ENCODE measurements at regions not wholly inside any gene's neighbourhood (a gene's known extent, or its start where the extent isn't known, plus 50 kb on each side); places are given as distances from the start of the nearest gene placed in this dataset.
A peak's percentile ranks its signal among the peaks of the same experiment; 100 is the strongest.

DNA sequence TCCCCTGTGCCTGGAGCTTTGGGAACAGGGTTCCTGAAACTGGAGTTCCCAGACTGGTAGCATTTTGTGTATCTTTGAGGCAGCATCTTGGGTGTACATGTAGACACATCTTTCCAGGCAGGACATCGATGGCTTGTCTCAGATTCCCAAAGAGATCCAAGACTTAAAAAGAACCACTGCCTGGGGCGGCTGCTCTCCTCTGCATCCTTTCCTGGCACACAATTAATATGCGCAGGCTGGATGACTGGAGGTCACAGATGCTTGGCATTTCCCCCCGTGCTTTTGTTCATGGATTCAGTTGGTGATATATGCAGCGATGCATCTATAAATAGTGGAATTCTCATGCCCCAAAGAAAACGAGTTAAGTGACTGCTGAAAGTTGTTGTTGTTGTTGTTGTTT lies 80.5 kb downstream of the CLDN34 start:
- DNase-seq: no peak

DNA sequence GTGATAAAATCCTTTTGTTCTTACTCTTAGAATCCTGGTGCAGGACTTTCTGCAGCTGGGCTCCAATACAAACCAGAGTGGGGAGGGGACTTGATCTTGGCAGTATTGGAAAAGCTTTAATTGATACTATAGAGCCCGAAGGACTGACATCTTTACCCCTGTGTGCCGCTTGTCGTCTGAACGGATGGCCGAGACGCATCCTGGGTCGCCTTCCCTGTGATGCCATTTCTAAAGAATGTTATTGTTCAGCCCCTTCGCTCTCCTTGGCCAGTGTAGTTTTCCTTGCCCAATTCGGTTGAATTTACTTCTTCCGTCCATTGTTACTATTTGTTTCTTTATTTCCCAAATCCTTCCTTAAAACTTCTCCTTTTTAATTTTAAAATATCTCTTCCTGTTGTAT lies 80.9 kb downstream of the CLDN34 start:
- no peak for DNase-seq

DNA sequence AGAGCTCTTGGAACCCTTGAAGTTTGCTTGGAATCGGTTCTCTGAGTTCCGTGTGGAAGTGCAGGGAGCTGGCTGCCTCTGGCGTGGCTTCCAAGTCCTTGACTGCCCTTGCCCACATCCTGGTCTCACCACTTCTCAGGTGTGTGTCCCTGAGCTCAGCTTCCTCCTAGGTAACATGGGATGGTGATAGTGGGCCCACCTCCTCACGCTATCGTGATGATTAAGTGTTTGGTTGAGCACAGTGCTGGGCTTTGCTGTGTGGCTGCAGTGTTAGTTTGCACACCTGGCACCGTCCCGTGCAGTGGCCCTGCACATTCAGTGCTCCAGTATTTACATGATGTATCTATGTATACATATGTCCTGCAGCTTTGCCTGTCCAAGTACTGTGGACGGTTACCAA lies 81.5 kb downstream of the CLDN34 start:
- peak in 1 of 2 experiments; percentile 8 for DNase-seq

DNA sequence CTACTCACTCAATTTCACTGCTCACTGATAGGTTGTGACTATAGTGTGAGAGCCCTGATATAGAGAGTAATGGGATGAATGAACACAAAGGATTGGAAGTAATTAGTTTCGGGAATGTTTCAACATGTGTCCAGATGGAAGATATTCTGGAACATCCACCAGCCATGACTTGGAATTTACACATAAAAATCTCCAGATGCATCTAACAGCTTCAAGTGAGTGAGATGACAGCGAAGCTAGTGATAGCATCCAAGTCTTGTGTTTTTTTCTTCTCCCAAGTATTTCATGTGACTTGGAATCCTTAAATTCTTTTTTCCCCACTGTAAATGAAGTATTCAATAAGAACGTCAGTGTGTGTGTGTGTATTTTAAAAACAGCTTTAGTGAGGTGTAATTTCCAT lies 82.1 kb downstream of the CLDN34 start:
- DNase-seq: no peak

DNA sequence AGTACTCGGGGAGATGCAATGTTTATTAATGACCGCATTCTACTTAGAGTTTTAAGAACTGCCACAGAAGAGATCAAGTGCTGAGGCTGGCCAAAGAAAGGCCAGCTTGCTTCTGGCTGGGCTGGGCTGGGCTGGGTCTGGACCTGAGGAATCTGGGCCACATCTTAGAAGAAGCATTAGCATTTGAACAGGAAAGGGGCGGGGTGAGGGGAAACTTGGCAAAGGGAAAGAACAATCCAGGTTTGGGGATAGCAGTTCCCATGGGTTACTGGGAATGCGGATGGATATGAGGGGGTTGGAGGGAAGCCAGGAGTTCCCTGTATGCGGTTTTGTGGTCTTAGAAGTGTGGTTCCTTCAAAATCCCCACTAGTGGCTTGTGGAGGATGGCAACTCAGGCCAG lies 83.3 kb downstream of the CLDN34 start:
- no peak for DNase-seq

DNA sequence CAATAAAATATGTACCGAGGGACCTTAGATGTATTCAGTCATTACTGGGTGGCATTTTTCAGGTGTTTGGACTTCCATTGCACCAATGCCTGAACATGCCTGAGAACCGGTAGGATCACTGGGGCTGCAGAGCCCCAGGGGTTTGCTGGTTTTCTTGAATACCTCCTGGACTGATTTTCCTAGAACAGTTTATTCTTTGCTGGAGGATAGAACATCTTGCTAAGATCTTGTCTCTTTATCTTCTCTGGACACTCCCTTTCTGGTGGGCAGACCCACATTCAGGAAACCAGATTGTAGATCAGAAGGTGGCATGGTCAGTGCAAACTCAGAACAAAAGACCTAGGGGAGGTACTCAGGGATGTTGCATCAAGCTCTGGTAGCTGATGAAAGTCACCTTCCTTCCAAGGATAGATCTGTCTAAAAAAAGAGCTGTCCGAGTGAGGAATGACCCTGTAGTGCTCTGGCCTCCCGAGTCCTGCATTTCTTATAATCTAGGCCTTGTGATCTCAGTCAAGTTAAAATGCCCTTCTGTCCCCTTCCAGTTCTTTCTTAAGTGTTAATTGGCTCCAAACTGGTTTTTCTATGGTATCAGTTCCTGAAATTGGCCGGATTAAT lies 84.8 kb downstream of the CLDN34 start:
- DNase-seq: no peak

DNA sequence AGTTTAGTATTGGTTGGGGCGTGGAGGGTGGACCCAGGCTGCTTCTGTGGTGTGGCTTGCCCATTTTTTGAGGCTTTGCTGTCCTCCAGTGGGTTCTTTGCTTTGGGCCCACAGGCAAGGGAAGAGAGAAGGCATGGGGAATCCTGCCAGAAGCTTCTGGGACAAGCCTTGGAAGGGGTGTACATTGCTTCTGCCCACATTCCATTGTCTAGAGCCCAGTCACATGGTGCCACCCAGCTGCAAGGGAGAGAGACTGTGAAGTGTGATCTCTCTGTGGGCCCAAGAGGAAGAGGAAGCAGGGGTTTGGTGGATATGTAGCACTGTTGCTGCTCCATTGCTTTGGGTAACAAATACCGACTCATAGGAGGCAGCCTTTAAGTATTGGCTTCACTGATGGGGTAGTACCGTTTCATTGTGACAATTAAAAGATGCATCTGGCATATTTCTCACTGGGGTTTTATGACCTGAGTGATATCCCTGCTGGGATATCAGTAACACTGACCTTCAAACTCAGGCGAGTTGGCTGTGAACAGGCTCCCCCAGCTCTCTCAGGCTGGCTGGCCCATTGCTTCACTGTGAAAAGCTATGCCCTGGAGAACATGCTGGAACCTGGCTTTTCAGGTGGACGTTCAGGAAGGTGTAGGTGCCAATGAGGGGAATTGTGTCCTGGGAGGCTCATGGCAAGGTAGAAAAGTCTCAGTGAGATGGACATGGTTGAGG lies 85.9 kb downstream of the CLDN34 start:
- no peak for DNase-seq

DNA sequence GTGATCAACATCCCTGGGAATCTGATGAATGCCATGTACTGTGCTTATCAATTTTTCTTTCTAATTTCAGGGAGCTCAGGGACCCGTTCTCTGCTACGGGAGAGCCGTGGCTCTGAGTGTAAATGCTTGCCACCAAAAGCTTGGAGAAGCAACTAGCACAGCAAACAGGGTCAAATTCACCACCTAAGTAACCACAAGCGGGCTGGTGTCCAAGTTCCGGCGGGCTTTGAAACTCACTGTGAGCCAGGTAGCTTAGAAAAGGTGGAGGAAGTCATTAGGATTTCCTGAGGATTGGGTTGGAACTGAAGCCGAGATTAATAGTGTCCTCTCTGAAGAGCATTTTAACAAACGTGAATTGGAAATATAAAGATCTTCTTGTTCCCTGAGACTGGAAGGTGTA lies 87.2 kb downstream of the CLDN34 start:
- no peak for DNase-seq

DNA sequence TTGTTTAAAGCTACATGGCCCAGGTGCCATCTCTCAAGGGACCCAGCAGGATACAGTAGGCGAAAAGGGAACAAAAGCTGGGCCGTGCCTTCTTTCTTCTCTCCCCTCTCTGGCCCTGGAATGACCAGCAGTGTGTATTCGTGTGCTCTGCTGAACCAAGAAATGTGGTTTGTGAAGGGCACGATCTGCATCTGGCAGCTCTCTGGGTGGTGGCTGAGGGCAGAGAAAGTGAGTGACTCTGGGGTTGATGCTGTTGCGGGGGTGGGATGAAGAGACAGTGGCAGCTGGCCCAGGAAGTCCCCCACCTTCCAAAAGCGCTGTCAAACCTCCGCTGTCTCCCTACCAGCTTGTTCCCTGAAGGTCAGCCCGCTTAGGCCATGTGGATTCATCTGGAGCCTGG lies 88.3 kb downstream of the CLDN34 start:
- DNase-seq: no peak

DNA sequence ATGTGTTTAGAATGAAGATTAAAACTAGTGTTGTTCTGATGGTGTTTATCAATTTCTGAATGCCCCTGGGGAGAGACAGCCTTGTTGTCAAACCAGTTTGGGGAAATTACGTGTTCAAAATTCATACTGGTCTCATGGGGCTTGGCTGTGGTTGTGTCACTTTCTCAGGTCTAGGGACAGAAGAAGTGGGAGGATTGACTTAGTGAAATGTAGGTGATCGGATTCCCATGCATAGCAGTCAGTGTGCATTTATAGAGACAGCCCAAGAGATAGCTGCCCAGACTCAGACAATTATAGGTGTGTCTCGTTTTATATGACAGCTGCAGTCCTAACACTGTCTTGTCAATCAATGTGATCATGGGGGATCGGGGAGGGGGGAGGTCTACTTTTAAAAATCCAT lies 94.4 kb upstream of the CLCN4 start:
- no peak for DNase-seq

DNA sequence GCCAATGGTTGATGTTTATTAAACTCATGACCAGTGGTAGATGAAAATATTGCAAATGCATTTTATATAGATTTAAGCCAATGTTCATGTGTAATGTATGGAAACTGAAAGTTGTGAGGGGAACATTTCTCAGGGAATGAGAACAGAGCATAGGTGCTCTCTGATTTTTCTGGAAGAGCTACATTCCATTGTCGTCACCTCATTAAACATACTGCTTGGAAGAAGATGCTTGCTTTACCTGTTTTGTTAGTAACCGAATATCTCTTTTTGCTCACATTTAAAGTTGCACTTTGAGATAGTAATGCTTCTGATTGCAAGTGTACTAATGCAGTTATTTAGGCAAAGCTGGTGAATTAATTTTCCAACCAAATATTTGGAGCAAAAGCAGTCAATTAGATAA lies 93.8 kb upstream of the CLCN4 start:
- no peak for DNase-seq

DNA sequence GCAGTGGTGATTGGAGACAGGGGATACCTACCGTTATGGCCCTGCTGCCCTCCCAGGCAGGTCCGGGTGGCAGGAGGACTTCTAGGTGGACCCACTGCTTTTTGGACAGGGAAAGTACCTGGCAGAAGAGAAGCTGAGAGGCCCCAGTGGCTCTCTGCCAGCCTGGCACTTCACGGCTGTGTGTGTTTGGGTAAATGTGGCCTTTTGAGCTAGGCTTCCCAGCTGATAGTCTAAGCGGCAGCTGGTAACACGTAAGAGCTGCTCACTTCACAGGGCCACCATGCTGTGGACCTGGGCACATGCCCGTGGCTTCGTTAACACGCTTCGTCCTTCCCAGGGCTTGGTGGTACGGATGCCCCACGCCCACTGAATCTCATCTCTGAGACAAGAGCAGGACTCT lies 92.0 kb upstream of the CLCN4 start:
- peak in 1 of 2 experiments; percentile 23 for DNase-seq

DNA sequence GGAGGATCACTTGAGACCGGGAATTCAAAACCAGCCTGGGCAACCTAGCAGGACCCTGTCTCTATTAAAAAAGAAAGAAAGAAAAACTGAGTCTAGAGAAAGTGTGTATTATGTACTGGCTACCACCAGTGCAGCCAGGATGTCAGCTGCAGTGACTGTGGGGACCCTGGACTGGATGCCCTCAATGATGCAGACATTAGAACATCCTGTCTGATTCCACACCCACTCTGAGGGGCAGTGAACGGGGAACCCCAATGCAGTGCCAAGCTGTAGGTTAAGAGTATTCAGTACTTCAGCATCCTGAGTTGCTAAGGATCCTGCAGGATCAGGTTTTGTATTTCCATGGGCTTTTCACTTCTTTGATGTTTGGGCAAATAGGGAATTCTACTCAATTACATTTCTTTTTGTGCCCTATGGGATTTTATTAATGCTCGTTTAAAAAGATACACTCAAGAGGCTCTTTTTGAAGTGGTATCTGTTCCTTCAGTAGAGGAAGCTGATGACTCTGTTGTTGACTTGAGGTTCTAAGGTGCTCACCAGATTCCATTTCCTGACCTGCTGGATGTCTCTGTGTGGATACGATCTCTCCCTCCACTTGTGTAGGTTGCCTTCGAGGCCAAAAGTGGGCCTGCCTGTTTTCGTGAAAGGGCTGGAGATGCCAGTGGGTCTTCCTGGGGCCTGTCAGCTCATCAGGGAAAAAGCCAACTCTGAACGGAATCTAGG lies 85.9 kb upstream of the CLCN4 start:
- no peak for DNase-seq

DNA sequence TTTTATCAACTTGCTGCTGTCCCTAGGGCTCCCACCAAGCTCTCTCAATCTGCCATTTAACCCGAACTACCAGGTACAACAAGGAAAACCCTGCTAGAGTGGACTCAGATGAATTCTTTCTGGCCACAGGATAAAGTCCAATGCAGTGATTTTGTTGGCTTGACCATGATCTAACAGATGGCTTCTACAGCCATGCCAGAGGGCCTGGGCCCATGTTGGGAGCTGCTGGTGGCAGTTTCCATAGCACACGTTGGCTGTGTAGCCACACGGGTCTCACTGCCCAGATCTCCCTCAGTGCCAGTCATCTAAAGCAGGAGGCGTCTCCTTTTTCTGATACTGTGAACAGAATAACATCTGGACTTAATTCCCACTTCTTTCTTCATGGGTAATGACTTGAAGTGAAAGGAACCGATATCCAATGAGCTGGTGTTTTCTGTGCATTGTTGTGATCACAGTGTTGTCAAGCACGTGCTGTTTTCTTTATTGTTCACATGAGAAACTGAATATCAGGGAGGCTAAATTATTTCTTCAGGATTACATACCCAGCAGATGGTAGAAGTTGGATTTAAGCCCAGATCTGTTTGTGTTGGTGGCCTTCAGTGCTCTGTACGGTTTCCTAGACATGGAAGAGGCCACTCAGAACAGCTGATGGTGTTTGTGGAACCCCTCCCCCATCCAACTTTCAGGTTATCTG lies 85.2 kb upstream of the CLCN4 start:
- peak; percentile 32 to 35 for DNase-seq

DNA sequence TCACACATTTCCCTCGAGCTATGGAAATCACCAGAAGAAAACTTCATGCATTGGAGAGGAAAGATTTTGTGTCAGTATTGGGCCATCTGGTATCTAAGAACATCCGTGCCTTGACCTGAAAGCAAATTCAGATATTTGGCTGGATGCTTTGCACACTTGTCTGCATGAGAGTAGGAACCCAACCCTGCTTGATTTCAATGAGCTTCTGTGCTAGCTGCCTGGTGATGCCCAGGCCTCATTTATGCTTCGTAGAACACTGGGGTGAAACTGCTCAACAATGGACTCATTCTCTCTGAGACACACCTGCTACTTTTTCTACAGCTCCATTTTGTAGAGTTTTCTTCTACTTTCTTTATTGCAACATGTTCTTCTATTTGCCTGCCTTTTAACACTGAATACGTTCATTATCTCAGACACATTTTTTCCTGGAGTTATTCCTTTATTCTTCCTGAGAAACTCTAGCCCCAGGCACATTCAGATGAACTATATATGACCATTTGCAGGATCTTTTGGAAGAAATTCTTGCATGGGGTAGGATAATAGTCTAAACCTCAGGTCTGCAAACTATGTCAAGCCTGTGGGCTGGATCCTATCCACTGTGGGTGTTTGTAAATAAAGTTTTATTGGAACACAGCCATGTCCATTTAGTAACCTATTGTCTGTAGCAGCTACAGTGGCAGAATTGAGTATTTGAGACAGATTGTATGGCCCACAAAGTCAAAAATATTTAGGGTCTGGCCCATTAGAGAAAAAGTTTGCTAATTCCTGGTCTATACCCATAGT lies 83.8 kb upstream of the CLCN4 start:
- no peak for DNase-seq

DNA sequence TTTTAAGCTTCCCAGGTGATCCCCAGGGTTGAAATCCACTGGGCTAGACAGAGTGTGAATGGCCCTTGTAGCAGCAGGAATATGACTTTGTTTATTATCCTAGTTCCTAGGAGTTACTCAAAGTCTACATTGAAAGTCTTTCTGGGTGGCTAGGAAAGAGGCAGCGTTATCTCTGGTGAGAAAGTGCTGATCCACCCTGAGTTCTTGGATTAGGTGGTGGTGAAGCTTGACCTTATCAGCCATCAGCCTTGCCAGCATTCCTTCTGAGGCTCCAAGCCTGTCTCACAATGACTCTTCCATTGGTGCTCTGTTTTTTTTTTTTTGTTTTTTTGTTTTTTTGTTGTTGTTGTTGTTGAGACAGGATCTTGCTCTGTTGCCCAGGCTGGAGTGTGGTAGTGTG lies 83.1 kb upstream of the CLCN4 start:
- DNase-seq: no peak

DNA sequence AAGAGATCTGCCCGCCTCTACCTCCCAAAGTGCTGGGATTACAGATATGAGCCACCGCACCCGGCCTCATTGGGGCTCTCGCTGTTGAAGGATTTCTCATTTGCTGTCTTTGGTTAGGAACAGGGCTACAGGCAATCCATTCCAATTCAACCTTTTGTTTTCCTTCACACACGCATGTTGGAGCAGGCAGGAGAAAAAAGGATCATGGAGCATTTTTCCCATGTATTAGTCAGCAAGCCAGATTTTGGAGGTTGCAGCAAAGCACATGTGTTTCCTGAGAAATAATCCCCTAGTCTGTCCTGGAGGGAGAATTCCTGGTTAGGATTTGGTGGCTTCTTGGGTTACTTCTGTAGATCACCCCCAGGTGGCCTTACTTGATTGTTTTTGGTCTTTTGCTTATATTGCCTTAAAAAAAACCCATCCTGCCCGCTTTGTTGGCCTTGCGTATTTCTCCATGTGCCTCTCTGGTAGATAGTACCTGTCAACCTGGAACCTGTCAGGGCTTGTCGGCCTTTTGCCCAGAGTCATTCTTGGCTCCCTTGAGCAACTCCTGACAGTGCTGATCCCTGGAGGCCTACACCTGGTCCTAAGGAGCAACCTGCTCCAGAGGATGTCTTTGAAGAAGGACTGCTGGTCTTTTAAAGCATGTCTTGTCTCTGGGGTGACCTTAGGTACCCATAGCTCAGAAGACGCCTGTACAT lies 82.4 kb upstream of the CLCN4 start:
- no peak for DNase-seq

DNA sequence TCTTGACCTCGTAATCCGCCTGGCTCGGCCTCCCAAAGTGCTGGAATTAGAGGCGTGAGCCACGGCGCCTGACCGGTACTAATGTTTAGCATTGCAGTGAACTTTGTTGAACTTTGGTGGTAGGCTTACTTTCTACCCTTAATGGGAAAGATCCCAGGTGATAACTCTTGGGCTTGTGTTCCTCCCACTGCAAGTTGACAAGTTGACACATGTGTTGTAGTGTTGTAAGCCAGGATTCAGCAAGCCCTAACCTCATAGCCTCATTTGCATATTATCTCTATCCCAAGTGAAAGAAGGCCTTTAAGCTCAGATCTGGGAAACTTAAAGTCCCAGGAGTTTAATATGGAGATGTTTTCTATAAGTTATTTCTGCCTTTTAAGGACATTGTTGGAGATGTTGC lies 80.0 kb upstream of the CLCN4 start:
- DNase-seq: no peak

DNA sequence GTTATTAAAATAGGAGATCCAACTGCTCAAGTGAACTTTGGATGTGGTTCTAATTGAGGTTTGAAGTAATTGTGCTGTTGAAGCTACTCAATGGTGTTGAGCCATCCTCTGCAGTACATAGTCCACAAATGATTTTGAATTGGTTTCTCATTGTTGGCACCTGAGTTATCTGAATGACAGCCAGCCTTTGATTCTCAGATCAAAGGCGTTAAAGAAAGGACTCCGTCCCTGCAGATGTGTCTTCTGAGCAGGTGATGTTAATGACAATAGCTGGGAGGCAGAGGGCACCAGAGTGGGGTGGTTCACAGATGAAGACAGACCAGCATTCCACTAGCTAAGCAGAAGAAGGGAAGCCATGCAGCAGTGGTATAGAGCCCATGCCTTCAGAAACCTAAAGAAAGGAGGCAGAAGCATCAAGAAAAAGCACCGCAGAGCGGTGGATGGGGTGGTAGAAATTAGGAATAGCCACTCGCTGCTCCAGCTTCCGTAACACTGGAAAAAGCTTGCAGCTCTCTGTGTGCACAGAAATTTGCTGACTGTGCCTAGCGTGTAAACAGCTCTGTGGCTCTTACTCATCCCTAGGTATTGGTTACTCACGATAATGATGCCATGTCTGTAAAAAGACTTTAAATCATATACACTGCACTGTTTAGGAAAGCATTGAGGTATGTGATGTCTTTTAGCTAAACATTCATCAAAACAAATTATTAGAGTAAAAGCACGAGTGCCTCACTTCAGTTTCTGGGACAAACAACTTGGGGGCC lies 79.2 kb upstream of the CLCN4 start:
- no peak for DNase-seq

DNA sequence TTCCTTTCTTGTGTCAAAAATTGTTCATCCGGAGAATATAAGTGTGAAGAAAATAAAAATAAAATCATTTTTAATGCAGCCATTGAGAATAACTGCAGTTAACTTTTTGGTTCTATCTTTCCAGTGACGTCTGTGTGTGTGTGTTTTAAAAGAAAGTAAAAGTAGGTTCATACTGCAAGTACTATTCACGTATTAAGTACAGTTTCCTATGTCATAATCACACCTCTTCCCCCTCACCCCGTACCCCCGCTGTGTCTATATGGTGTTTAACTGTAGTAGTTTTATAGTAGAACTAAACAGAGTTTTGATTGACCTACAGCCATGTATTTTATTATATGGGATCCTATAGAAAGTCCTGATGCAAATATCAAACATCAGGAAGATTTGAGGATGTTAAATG lies 78.5 kb upstream of the CLCN4 start:
- DNase-seq: no peak

DNA sequence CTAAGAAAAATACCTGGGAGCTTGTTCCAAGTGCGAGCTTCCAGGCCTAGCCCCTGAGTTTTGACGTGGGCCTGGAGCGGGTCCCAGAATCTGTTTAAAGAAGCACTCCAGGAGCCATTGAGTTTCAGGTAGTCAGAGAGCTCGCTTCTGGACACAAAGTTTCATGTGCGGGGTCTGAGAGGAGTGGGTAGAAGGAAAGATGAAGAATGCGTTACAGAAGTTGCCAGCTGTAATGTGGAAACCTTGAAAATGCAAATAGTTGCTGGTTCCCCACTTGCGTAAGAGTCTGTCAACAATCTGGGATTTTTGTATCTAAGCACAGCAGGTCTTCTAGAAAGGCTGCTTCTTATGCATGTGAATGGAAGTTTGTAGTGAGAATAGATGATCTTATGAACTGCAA lies 77.5 kb upstream of the CLCN4 start:
- no peak for DNase-seq

DNA sequence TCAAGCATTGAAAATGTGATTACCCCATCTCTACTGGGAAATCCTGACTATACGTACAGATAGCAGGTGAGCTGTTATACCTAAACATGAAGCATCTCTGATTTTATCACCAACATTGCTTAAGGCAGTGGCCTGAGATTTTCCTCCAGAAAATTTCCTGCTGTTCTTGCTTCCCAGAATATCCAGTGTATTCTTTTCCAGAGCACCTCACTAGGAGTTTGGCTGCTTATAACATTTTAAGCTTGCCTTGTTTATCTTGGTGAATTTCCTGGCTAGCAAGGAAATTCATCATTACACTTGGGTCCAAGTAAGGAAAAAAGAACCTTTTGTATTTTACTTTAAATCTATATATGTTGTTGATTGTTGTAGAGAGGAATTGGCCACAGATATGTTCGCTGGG lies 73.0 kb upstream of the CLCN4 start:
- DNase-seq: no peak
